ENCODE measurements at regions not wholly inside any gene's neighbourhood (a gene's known extent, or its start where the extent isn't known, plus 50 kb on each side); places are given as distances from the start of the nearest gene placed in this dataset.
"Not testable (repeated sequence)": the region's sequence is repeated elsewhere in the genome, so short reads cannot be mapped to it uniquely, and the experiment has no call there.

- TF ChIP-seq CTCF (IDR thresholded peaks at IDR 0.05; ENCODE audit: low read depth, low read length, missing control alignments): no peak
- no peak for DNase-seq (ENCODE audit: low read depth)
Measured at GRCh38 chr14:48251290-48251689, 575.9 kb upstream of the MDGA2 start.

GRCh38 chr14:48250575-48250974 lies 575.2 kb upstream of the MDGA2 start:
- TF ChIP-seq CTCF (IDR thresholded peaks at IDR 0.05; ENCODE audit: low read depth, low read length, missing control alignments): no peak
- no peak overlapping the region for H3K4me3 ChIP-seq (ENCODE audit: low read depth, low read length)
- no peak for DNase-seq (ENCODE audit: low read depth)

More at GRCh38 chr14:48251290-48251689, 575.9 kb upstream of the MDGA2 start:
- no peak overlapping the region for H3K4me3 ChIP-seq (ENCODE audit: low read depth, low read length)

GRCh38 chr14:48247977-48248376 lies 572.6 kb upstream of the MDGA2 start:
- H3K4me3 ChIP-seq (ENCODE audit: low read depth, low read length): no peak overlapping the region
- no peak for TF ChIP-seq CTCF (IDR thresholded peaks at IDR 0.05; ENCODE audit: low read depth, low read length, missing control alignments)
- no peak for DNase-seq (ENCODE audit: low read depth)

GRCh38 chr14:48243900-48244299 lies 568.5 kb upstream of the MDGA2 start:
- no peak for TF ChIP-seq CTCF (IDR thresholded peaks at IDR 0.05; ENCODE audit: low read depth, low read length, missing control alignments)
- no peak for DNase-seq (ENCODE audit: low read depth)
- H3K4me3 ChIP-seq (ENCODE audit: low read depth, low read length): no peak overlapping the region

- no peak for DNase-seq (ENCODE audit: low read depth)
- H3K4me3 ChIP-seq (ENCODE audit: low read depth, low read length): no peak overlapping the region
- no peak for TF ChIP-seq CTCF (IDR thresholded peaks at IDR 0.05; ENCODE audit: low read depth, low read length, missing control alignments)
Measured at GRCh38 chr14:48229091-48229490, 553.7 kb upstream of the MDGA2 start.

- DNase-seq (ENCODE audit: low read depth): no peak
- TF ChIP-seq CTCF (IDR thresholded peaks at IDR 0.05; ENCODE audit: low read depth, low read length, missing control alignments): no peak
- H3K4me3 ChIP-seq (ENCODE audit: low read depth, low read length): no peak overlapping the region
Measured at GRCh38 chr14:48193893-48194292, 518.5 kb upstream of the MDGA2 start.

GRCh38 chr14:48149624-48150023 lies 474.2 kb upstream of the MDGA2 start:
- not testable (repeated sequence) for H3K4me3 ChIP-seq (ENCODE audit: low read depth, low read length); DNase-seq (ENCODE audit: low read depth)

GRCh38 chr14:48140804-48141203 lies 465.4 kb upstream of the MDGA2 start:
- DNase-seq (ENCODE audit: low read depth): no peak
- no peak for TF ChIP-seq CTCF (IDR thresholded peaks at IDR 0.05; ENCODE audit: low read depth, low read length, missing control alignments)
- H3K4me3 ChIP-seq (ENCODE audit: low read depth, low read length): no peak overlapping the region

Data from GM12864 (cell line).